HG02571 (cell line): ENCODE measurements at regions not wholly inside any gene's neighbourhood (a gene's known extent, or its start where the extent isn't known, plus 50 kb on each side); places are given as distances from the start of the nearest gene placed in this dataset.
"Not testable (repeated sequence)": the region's sequence is repeated elsewhere in the genome, so short reads cannot be mapped to it uniquely, and the experiment has no call there.

ENCODE experiments used
- ATAC-seq: cut with Tn5 transposase; IDR thresholded peaks from one replicate; pipeline ENCODE4 v1.9.1; 2021; ENCODE audit warnings: mild to moderate bottlenecking, moderate library complexity; ENCODE audit not compliant: unreplicated experiment

DNA sequence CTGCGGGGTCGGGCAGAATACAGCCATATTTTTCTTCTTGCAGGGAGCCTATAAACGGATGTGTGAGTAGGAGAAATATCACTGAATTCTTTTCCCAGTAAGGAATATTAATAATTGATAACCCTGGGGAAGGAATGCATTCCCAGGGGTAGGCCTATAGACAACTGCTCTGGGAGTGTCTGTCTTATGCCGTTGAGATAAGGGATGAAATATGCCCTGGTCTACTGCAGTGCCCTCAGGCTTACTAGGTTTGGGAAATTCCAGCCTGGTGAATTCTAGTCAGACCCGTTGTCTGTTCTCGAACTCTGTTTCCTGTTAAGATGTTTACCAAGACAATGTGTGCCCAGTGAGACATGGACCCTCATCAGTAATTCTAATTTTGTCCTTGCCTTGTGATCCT lies 1129.3 kb downstream of the ZPLD1 start:
- not testable (repeated sequence) for ATAC-seq

DNA sequence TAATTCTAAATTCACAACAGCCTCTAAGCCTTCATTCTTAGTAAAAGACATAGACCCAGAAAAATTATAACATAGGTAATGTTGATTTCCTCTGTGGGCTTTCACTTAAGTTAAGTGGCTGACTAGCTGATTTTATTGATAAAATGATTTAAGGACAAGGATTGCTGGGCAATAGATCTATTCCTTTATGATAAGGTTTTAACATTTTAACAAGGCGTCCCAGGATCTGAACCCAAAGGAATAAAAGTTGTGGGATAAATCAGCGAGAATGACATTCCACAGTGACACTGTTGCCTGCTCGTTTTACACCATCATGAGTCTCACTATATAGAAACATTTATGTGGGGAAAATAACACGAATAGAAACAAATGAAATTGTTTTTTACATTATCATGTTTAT lies 1151.0 kb downstream of the ZPLD1 start:
- ATAC-seq: no peak

DNA sequence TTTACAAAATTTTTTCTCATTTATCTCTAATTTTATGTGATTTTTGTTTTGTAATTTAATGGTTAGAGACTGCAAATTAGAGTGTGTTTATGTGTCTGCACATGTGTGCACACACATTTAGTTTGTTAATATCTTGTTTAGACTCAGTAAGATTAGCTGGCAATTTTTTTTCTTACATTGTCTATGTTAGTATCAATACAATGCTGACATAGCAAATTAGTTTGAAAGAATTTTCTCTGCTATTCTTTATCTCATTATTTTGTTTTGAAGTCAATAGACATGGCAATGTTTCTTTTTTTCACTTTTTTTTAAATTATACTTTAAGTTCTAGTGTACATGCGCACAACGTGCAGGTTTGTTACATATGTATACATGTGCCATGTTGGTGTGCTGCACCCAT lies 1155.0 kb downstream of the ZPLD1 start:
- no peak for ATAC-seq

DNA sequence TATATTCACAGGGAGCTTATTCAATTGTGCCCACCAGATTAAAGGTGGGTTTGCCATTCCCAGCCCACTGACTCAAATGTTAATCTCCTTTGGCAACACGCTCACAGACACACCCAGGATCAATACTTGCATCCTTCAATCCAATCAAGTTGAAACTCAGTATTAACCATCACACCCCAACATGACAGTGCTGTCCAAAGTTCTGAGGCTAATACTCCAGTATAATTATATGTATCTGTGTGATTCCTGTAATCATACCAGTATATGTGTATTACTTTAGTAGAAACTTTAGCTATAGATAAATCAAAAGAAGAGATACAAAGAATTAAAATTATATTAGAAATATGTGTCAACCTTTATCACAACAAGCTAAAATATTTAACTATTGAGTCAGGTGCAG lies 1166.0 kb downstream of the ZPLD1 start:
- no peak for ATAC-seq

GRCh38 chr3:103601666-103602065 lies 1166.9 kb downstream of the ZPLD1 start:
- ATAC-seq: no peak

- ATAC-seq: no peak
Observed at GRCh38 chr3:103609472-103609871, 1174.7 kb downstream of the ZPLD1 start.

DNA sequence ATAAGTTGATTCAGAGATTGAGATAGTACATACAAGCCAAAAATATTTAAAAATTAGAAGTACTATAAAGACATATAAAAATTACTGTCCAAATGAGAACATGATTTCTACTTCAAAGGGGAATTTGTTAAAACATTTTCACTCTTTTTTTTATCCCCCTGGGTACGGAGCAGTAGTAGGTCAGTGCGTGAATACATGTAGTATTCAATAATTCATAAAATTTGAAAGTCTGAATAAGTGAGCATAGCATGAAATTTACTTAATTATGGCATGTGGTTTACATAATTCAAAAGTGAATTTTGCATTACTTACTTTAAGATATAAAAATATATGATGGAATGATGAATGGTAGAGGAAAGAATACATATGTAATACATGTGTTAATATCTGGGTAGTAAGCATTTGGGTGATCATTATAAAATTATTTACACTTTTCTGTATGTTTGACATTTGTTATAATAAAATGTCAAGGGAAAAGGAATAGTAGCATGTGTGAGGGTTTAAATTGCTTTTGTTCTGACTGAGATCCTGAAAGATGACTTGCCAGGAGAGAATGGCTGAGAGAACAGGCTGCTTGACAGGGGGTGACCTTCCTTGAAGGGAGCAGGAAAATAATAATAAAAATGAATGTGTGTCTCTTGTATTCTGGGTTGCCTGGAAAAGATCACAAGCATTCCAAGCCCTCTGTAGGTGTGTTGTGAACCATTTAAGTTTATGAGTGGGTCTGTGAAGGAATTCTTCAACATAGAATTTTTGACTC lies 1178.8 kb downstream of the ZPLD1 start:
- ATAC-seq: no peak

- no peak for ATAC-seq
Observed at GRCh38 chr3:103614719-103615118, 1179.9 kb downstream of the ZPLD1 start.

DNA sequence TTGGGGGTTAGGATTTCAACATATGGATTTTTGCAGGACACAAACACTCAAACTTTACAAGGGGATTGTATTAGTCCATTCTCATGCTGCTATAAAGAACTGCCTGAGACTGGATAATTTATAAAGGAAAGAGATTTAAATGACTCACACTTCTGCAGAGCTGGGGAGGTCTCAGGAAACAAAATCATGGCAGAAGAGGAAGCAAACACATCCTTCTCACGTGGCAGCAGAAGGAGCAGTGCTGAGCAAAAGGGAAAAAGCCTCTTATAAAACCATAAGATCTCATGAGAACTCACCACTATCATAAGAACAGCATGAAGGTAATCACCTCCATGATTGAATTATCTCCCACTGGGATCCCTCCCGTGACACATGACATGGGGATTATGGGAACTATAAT lies 1183.1 kb downstream of the ZPLD1 start:
- no peak for ATAC-seq

- ATAC-seq: no peak
Observed at GRCh38 chr3:103624271-103624670, 1189.5 kb downstream of the ZPLD1 start.

DNA sequence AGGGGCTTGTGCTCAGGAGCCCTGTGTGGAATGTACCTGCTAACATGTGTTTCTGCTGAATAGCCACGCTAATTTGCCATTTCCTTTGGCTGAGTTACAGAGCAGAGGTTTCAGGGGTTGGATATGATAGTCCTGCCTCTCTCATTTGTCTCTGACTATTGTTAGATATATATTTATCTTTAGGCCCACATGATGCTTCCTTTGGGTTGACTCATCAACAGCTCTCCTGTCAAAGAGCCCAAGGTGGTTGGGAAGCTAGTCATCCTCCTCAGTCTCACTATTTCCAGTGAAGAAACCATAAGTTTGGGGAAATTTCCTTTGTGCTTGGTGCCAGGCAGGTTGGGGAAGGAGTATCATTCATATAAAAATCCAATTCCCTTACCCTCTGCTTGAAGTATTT lies 1194.6 kb downstream of the ZPLD1 start:
- no peak for ATAC-seq

GRCh38 chr3:103644450-103644849 lies 1209.6 kb downstream of the ZPLD1 start:
- no peak for ATAC-seq

DNA sequence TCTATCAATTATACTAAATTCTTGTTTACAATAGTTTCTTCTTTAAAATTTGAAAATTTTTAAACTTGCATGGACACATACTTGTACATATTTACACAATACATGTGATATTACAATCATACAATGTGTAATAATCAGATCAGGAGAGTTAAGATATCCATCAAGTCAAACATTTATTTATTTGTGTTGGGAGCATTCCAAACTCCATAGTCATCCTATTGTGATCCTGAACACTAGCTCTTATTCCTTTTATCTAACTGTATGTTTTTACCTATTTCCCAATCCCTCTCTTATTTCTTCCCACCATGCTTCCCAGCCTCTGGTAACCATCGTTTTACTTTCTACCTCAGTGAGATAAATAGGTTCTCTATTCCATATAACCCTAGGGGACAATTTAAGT lies 1219.2 kb downstream of the ZPLD1 start:
- no peak for ATAC-seq

DNA sequence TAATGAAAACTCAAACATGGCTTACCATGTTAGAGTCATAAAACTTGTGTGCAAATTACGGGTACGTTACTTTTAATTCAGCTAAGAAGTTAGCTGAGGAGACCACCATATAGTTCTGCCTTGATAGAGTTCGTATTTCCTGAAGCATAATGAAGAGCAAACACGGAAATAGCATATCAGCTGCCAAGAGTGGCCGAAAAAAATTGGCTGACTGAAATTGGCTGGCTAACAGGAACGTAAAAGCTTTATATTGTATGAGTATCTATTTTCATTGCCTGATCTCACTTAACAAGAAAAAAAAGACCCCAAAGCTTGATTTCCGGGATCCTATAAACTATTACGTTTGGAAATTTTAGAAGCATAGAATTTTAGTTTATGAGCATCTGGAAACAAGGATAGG lies 1222.9 kb downstream of the ZPLD1 start:
- ATAC-seq: no peak

- ATAC-seq: no peak
Observed at GRCh38 chr3:103660810-103661209, 1226.0 kb downstream of the ZPLD1 start.

- ATAC-seq: no peak
Observed at GRCh38 chr3:103662591-103662990, 1227.8 kb downstream of the ZPLD1 start.

DNA sequence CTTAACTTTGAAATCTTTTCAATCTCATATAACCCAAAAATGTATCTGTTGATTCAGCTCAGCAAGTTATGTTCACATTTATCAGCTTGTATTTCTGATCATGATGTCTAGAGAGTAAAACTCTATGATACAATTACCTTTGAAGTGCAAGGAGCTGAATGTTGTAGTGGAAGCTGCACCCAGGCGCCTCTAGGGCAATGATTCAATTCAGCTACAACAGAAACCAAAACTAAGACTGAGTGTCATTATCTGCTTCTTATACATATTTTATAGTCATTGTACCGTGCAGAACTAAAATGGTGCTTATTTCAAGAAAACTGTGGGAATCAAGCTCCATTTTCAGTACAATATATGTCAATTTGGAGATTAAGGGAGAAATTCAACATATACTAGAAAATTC lies 1237.5 kb downstream of the ZPLD1 start:
- ATAC-seq: no peak

DNA sequence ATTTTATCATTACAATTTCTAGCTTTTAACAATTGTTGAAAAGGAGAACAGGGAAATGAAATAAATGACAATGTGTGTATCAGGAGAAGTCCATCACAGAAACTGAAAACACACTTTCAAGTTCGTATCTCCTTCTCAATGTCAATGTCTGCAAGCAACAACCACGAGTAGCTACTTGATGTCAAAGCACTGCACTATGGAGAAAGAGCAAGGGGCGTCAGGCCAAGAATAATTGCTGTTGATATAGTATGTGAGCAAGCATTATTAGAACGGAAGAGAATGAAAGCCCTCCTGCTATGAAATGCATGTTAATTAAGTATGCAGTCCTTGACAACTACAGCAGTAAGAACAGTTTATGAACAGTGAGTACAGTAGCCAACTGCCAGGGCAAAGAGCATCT lies 1250.1 kb downstream of the ZPLD1 start:
- ATAC-seq: no peak

GRCh38 chr3:103685939-103686338 lies 1251.1 kb downstream of the ZPLD1 start:
- no peak for ATAC-seq

GRCh38 chr3:103690536-103690935 lies 1255.7 kb downstream of the ZPLD1 start:
- ATAC-seq: no peak

- ATAC-seq: no peak
Observed at GRCh38 chr3:103693831-103694230, 1259.0 kb downstream of the ZPLD1 start.

- ATAC-seq: no peak
Observed at GRCh38 chr3:103698646-103699045, 1263.8 kb downstream of the ZPLD1 start.

- ATAC-seq: no peak
Observed at GRCh38 chr3:103699228-103699627, 1264.4 kb downstream of the ZPLD1 start.
